RWPE2 (cell line): ENCODE measurements at regions not wholly inside any gene's neighbourhood (a gene's known extent, or its start where the extent isn't known, plus 50 kb on each side); places are given as distances from the start of the nearest gene placed in this dataset.

Experiments used
- ATAC-seq: fragments of 200-7000 bp; cut with Tn5 transposase; 3 replicates; pipeline ENCODE4 v1.9.1; 2021; ENCODE audit warnings: low read depth
- DNase-seq: peaks from one replicate; pipeline ENCODE4 v3.0.0-alpha.2; 2020; ENCODE audit warnings: low spot score
- H3K27ac ChIP-seq: fragments of 450-650 bp; 2 replicates; pipeline ENCODE4 v1.5.1; 2017; ENCODE audit warnings: mild to moderate bottlenecking; ENCODE audit not compliant: poor library complexity, severe bottlenecking
- H3K27me3 ChIP-seq: fragments of 250-450 bp; sonication (Bioruptor Pico); 2 replicates; pipeline ENCODE4 v1.5.1; 2021; ENCODE audit warnings: mild to moderate bottlenecking, moderate library complexity; ENCODE audit not compliant: insufficient read depth, poor library complexity, severe bottlenecking
- H3K36me3 ChIP-seq: fragments of 250-450 bp; sonication (Bioruptor Pico); 2 replicates; pipeline ENCODE4 v1.5.1; 2020; ENCODE audit warnings: low read depth, mild to moderate bottlenecking, moderate library complexity
- H3K4me1 ChIP-seq: fragments of 250-450 bp; sonication (Bioruptor Pico); 2 replicates; pipeline ENCODE4 v1.5.1; 2021; ENCODE audit warnings: mild to moderate bottlenecking, moderate library complexity; ENCODE audit not compliant: insufficient read depth, poor library complexity, severe bottlenecking
- H3K4me3 ChIP-seq: fragments of 250-450 bp; sonication (Bioruptor Pico); 2 replicates; pipeline ENCODE4 v1.5.1; 2021; ENCODE audit warnings: mild to moderate bottlenecking, moderate library complexity; ENCODE audit not compliant: severe bottlenecking
- H3K9me3 ChIP-seq: fragments of 250-450 bp; sonication (Bioruptor Pico); 2 replicates; pipeline ENCODE4 v1.5.1; 2021; ENCODE audit warnings: mild to moderate bottlenecking, moderate library complexity; ENCODE audit not compliant: severe bottlenecking
- CTCF ChIP-seq: fragments of 450-650 bp; IDR thresholded peaks from one replicate; pipeline ENCODE4 v1.5.1; 2017; ENCODE audit warnings: mild to moderate bottlenecking, moderate library complexity; ENCODE audit not compliant: poor library complexity, severe bottlenecking

- Histone ChIP-seq H3K4me1 (peaks cover 5% of the 10 kb centered on the region), H3K27ac (no peak overlapping the region), H3K9me3 (no peaks in the 10 kb centered on the region), H3K27me3 (peaks cover 4% of the 10 kb centered on the region), H3K4me3 (no peak overlapping the region), H3K36me3 (peaks cover 4% of the 10 kb centered on the region; the same call in 1 of the 2 replicates)
- ATAC-seq, result no peak
- DNase-seq, result no peak
- TF ChIP-seq CTCF, result no peak
These were observed 996.3 kb upstream of the CDH10 start for GRCh38 chr5:25641124-25641523.

GRCh38 chr5:25619273-25619672 is 974.5 kb upstream of the CDH10 start:
- Histone ChIP-seq H3K27me3 (peaks cover 16% of the 10 kb centered on the region), H3K4me3 (no peak overlapping the region), H3K4me1 (no peaks in the 10 kb centered on the region), H3K9me3 (no peaks in the 10 kb centered on the region), H3K36me3 (no peaks in the 10 kb centered on the region), H3K27ac (no peak overlapping the region)
- no peak for DNase-seq
- no peak for ATAC-seq
- no peak for TF ChIP-seq CTCF

GRCh38 chr5:25618821-25619220 is 974.0 kb upstream of the CDH10 start:
- H3K27ac ChIP-seq, result no peak overlapping the region
- H3K4me1 ChIP-seq, result no peaks in the 10 kb centered on the region
- ATAC-seq (no peak), DNase-seq (no peak)
- no peak overlapping the region for H3K4me3 ChIP-seq
- peaks cover 16% of the 10 kb centered on the region for H3K27me3 ChIP-seq
- no peaks in the 10 kb centered on the region for H3K36me3 ChIP-seq
- TF ChIP-seq CTCF, result no peak
- H3K9me3 ChIP-seq, result no peaks in the 10 kb centered on the region

- no peak overlapping the region for H3K4me3 ChIP-seq
- H3K9me3 ChIP-seq, result peaks cover 3% of the 10 kb centered on the region
- no peak for TF ChIP-seq CTCF
- H3K27ac ChIP-seq, result no peak overlapping the region
- no peak for DNase-seq
- H3K27me3 ChIP-seq, result peaks cover 13% of the 10 kb centered on the region
- ATAC-seq, result no peak
- no peaks in the 10 kb centered on the region for H3K36me3 ChIP-seq
- no peaks in the 10 kb centered on the region for H3K4me1 ChIP-seq
These were observed 969.7 kb upstream of the CDH10 start for GRCh38 chr5:25614466-25614865.

GRCh38 chr5:25604681-25605080 is 959.9 kb upstream of the CDH10 start:
- Histone ChIP-seq H3K36me3 (no peaks in the 10 kb centered on the region), H3K27ac (no peak overlapping the region), H3K9me3 (no peaks in the 10 kb centered on the region), H3K4me1 (no peaks in the 10 kb centered on the region), H3K4me3 (no peak overlapping the region), H3K27me3 (no peaks in the 10 kb centered on the region)
- no peak for ATAC-seq
- TF ChIP-seq CTCF, result no peak
- no peak for DNase-seq
